Left lung (tissue), 4 donors: ENCODE measurements at regions not wholly inside any gene's neighbourhood (a gene's known extent, or its start where the extent isn't known, plus 50 kb on each side); places are given as distances from the start of the nearest gene placed in this dataset.

Source experiments
- ATAC-seq: fragments of 200-7000 bp; cut with Tn5 transposase; one replicate; pipeline ENCODE4 v1.9.1; 2020; ENCODE audit warnings: moderate library complexity
- DNase-seq, 4 donors: peaks; one replicate each; pipeline ENCODE4 v3.0.0-alpha.2; 2013 to 2020
- H3K27ac ChIP-seq, 2 donors: fragments of 200-600 bp; sonication (generic) in 1 of 2; one replicate each; pipeline versions ENCODE4 v1.5.0 to v1.8.0; 2020 to 2021
- H3K27me3 ChIP-seq, 2 donors: fragments of 200-600 bp; sonication (generic) in 1 of 2; one replicate each; pipeline versions ENCODE4 v1.5.0 to v1.8.0; 2020 to 2021
- H3K36me3 ChIP-seq, 2 donors: fragments of 200-600 bp; sonication (generic) in 1 of 2; one replicate each; pipeline versions ENCODE4 v1.5.0 to v1.8.0; 2020 to 2021
- H3K4me1 ChIP-seq, 2 donors: fragments of 200-600 bp; one replicate each; pipeline ENCODE4 v1.8.0; 2021
- H3K4me3 ChIP-seq, 2 donors: fragments of 200-600 bp; sonication (generic) in 1 of 2; one replicate each; pipeline versions ENCODE4 v1.5.0 to v1.8.0; 2020 to 2021; ENCODE audit warnings: mild to moderate bottlenecking in 1 of 2
- H3K9me3 ChIP-seq, 2 donors: fragments of 200-600 bp; sonication (generic) in 1 of 2; one replicate each; pipeline versions ENCODE4 v1.5.0 to v1.8.0; 2020 to 2021
- intact Hi-C, 2 donors: fragments of 100-400 bp; cut with DNase I; formaldehyde crosslinking; loops; one replicate each; pipeline versions ENCODE4 v1.11.2 to v1.14.2; 2022
- TF ChIP-seq, protein P1 (sequence below), 2 donors: fragments of 200-600 bp; sonication (generic) in 1 of 2; IDR thresholded peaks; one replicate each; pipeline versions ENCODE4 v1.5.0 to v1.8.0; 2021; ENCODE audit warnings: antibody characterized with exemption in 2 of 2
- donor health status: DM: no; HTN: yes; CAD: no.
- donor health status: DM: no; HTN: no; CAD: no.

DNA sequence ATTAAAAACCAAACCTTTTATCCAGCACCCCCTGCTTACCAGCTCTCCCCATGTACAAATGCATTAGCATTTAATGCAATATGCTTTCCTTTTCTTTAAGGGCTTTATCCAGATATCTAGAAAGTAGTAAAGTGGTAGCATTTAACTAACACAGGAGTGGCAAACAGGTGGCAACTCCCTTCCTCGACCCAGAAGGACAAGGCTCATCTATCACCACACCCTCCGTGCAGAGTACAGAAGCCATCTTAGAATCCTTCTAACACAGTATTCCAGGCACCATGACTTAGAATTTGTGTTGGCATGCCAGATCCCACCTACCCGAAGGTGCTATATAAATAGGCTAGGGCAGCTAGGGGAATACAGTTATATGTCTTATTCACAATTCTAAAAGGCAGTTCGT lies 148.6 kb upstream of the NSMCE3 start:
- Histone ChIP-seq H3K4me1 (no peaks in the 10 kb centered on the region), H3K36me3 (no peaks in the 10 kb centered on the region), H3K27ac (no peak overlapping the region), H3K9me3 (no peaks in the 10 kb centered on the region), H3K27me3 (no peaks in the 10 kb centered on the region), H3K4me3 (no peak overlapping the region)
- no peak for DNase-seq
- intact Hi-C loops, result no loop called here
- no peak for ATAC-seq
- TF ChIP-seq, protein P1, sequence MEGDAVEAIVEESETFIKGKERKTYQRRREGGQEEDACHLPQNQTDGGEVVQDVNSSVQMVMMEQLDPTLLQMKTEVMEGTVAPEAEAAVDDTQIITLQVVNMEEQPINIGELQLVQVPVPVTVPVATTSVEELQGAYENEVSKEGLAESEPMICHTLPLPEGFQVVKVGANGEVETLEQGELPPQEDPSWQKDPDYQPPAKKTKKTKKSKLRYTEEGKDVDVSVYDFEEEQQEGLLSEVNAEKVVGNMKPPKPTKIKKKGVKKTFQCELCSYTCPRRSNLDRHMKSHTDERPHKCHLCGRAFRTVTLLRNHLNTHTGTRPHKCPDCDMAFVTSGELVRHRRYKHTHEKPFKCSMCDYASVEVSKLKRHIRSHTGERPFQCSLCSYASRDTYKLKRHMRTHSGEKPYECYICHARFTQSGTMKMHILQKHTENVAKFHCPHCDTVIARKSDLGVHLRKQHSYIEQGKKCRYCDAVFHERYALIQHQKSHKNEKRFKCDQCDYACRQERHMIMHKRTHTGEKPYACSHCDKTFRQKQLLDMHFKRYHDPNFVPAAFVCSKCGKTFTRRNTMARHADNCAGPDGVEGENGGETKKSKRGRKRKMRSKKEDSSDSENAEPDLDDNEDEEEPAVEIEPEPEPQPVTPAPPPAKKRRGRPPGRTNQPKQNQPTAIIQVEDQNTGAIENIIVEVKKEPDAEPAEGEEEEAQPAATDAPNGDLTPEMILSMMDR (IDR thresholded peaks at IDR 0.05), result no peak

DNA sequence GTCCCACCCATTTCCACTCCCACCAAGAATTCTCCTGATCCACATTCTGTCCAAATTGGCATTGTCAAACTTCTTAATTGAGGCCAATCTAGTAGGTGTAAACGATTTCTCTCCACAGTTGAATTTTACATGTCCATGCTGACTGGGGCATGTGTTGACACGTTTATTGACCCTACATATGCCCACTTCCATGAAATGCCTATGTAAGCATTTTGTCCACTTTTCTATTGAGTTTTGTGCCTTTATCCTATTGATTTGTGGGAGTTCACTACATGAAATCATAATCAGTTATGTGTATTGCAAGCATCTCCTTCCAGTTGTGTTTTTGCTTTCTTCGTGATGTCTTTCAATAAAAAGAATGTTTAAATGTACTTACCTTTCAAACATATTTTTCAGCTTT lies 141.7 kb upstream of the NSMCE3 start:
- DNase-seq (no peak), ATAC-seq (no peak)
- TF ChIP-seq, protein P1 (IDR thresholded peaks at IDR 0.05), result no peak
- intact Hi-C loops, result no loop called here
- no peaks in the 10 kb centered on the region for H3K9me3 ChIP-seq
- no peak overlapping the region for H3K27ac ChIP-seq
- H3K36me3 ChIP-seq, result no peaks in the 10 kb centered on the region
- H3K4me3 ChIP-seq, result no peak overlapping the region
- no peaks in the 10 kb centered on the region for H3K27me3 ChIP-seq
- H3K4me1 ChIP-seq, result no peaks in the 10 kb centered on the region

DNA sequence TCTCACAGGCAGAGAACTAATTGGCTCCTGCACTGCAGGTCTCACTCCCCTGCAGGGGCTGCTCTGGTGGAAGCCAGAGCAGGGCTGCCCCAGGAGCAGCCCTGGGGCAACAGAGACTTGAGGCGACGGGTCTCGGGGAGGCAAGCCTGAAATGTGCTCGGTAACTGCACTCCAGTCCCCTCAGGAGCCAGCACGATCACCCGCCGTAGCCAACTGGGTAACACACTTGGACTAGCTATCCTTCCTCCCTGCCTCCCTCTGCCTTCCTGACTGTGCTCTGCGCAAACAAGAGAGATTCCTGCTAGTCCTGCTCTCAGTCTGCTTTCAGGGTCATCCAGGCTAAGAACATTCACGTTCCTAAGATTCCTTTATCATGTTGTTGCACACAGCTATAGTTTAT lies 140.7 kb upstream of the NSMCE3 start:
- Histone ChIP-seq H3K4me1 (no peaks in the 10 kb centered on the region), H3K4me3 (no peak overlapping the region), H3K27me3 (no peaks in the 10 kb centered on the region), H3K36me3 (no peaks in the 10 kb centered on the region), H3K9me3 (no peaks in the 10 kb centered on the region), H3K27ac (no peak overlapping the region)
- TF ChIP-seq, protein P1 (IDR thresholded peaks at IDR 0.05), result no peak
- ATAC-seq (no peak), DNase-seq (no peak)
- intact Hi-C loops, result no loop called here

DNA sequence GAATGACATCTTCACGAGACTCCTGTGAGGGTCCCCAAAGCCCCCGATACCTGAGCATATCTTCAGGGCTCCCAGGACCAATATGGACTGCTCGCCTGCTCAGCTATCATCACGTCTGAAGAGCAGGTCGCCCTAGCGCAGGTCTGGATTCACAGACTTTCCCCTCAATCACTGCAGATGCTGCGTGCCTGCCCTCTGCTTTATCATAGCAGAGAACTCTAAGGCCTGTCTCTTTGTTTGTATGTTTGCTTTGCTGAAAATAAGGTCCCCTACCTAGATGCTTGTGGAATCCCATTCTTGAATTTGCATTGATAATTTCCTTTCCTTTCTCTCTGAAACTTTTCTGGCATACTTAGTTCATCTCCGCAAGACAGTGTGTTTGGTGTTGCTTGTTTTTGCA lies 140.3 kb upstream of the NSMCE3 start:
- H3K36me3 ChIP-seq, result no peaks in the 10 kb centered on the region
- intact Hi-C loops, result no loop called here
- H3K27me3 ChIP-seq, result no peaks in the 10 kb centered on the region
- TF ChIP-seq, protein P1 (IDR thresholded peaks at IDR 0.05), result no peak
- DNase-seq, result no peak
- H3K4me1 ChIP-seq, result no peaks in the 10 kb centered on the region
- H3K4me3 ChIP-seq, result no peak overlapping the region
- H3K9me3 ChIP-seq, result no peaks in the 10 kb centered on the region
- no peak for ATAC-seq
- H3K27ac ChIP-seq, result no peak overlapping the region

DNA sequence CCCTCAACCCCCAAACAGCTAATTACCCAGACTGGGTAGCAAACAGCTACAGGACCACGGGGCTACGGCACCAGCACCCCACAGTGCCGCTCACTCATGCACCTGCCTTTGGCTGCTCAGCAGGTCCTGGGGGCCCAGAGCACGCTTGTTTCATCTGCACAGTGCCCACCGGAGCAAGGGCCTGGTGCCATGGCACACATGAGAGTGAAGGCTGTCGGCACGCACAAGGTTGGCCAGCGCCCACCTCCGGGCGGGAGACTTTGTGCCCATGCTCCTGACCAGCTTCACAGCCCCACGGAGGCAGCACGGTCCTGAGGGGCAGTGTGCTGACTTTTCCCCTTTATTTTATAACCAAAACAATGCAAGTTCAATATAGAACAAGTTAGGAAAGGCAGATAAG lies 135.9 kb upstream of the NSMCE3 start:
- Histone ChIP-seq H3K36me3 (no peaks in the 10 kb centered on the region), H3K4me1 (no peaks in the 10 kb centered on the region), H3K27ac (no peak overlapping the region), H3K9me3 (no peaks in the 10 kb centered on the region), H3K27me3 (no peaks in the 10 kb centered on the region), H3K4me3 (no peak overlapping the region)
- ATAC-seq (no peak), DNase-seq (no peak)
- intact Hi-C loops, result no loop called here
- TF ChIP-seq, protein P1 (IDR thresholded peaks at IDR 0.05), result no peak
